HUES64 (cell line): ENCODE measurements at regions not wholly inside any gene's neighbourhood (a gene's known extent, or its start where the extent isn't known, plus 50 kb on each side); places are given as distances from the start of the nearest gene placed in this dataset.

Source experiments
- H3K27ac ChIP-seq: 2 replicates; pipeline ENCODE4 v1.7.0; 2013; ENCODE audit warnings: low read depth, low read length, inconsistent platforms
- H3K27me3 ChIP-seq: 2 replicates; pipeline ENCODE4 v1.6.1; 2013; ENCODE audit warnings: mild to moderate bottlenecking, low read length; ENCODE audit not compliant: insufficient read depth
- H3K36me3 ChIP-seq: 2 replicates; pipeline ENCODE4 v1.6.1; 2013; ENCODE audit warnings: mild to moderate bottlenecking, low read length; ENCODE audit not compliant: insufficient read depth
- H3K4me1 ChIP-seq: 2 replicates; pipeline ENCODE4 v1.6.1; 2013; ENCODE audit warnings: mild to moderate bottlenecking, low read length, moderate library complexity; ENCODE audit not compliant: insufficient read depth
- H3K4me3 ChIP-seq: 2 replicates; pipeline ENCODE4 v1.5.1; 2013; ENCODE audit warnings: mild to moderate bottlenecking, low read length, moderate library complexity
- H3K9ac ChIP-seq: 2 replicates; pipeline ENCODE4 v1.6.1; 2013; ENCODE audit warnings: mild to moderate bottlenecking, low read depth, low read length
- H3K9me3 ChIP-seq: 2 replicates; pipeline ENCODE4 v1.6.1; 2013; ENCODE audit warnings: low read depth, low read length; ENCODE audit not compliant: insufficient read depth
- WGBS: fragments of 150-250, 120-280 bp; methylation state at CpG from one replicate; pipeline ENCODE4 v1.1.7; 2013; ENCODE audit warnings: missing lambda C conversion rate; 5-methylcytosine and 5-hydroxymethylcytosine counted together

GRCh38 chr2:204012072-204012653 lies 75.6 kb downstream of the ICOS start:
- Histone ChIP-seq H3K27ac (no peak overlapping the region), H3K27me3 (no peaks in the 10 kb centered on the region), H3K9me3 (no peaks in the 10 kb centered on the region), H3K4me1 (no peaks in the 10 kb centered on the region), H3K9ac (no peak overlapping the region), H3K36me3 (no peaks in the 10 kb centered on the region), H3K4me3 (no peak overlapping the region)
- WGBS = 95% methylated on average over 4 of the region's 4 CpGs

GRCh38 chr2:204015118-204015843 lies 78.7 kb downstream of the ICOS start:
- no peaks in the 10 kb centered on the region for H3K4me1 ChIP-seq
- H3K27me3 ChIP-seq = no peaks in the 10 kb centered on the region
- 95% methylated on average over 8 of the region's 8 CpGs for WGBS
- H3K27ac ChIP-seq = no peak overlapping the region
- H3K9ac ChIP-seq = no peak overlapping the region
- H3K4me3 ChIP-seq = no peak overlapping the region
- H3K9me3 ChIP-seq = no peaks in the 10 kb centered on the region
- H3K36me3 ChIP-seq = no peaks in the 10 kb centered on the region

- Histone ChIP-seq H3K9ac (no peak overlapping the region), H3K27ac (no peak overlapping the region), H3K36me3 (no peaks in the 10 kb centered on the region), H3K9me3 (no peaks in the 10 kb centered on the region), H3K4me1 (no peaks in the 10 kb centered on the region), H3K27me3 (no peaks in the 10 kb centered on the region), H3K4me3 (no peak overlapping the region)
- 95% methylated on average over 6 of the region's 6 CpGs for WGBS
Measured at GRCh38 chr2:204018717-204019116, 82.2 kb downstream of the ICOS start.

- Histone ChIP-seq H3K9me3 (no peaks in the 10 kb centered on the region), H3K9ac (no peak overlapping the region), H3K36me3 (no peaks in the 10 kb centered on the region), H3K4me1 (peaks cover 2% of the 10 kb centered on the region; the same call in 1 of the 2 replicates), H3K4me3 (no peak overlapping the region), H3K27me3 (no peaks in the 10 kb centered on the region), H3K27ac (no peak overlapping the region)
- WGBS = 88% methylated on average over 4 of the region's 6 CpGs
Measured at GRCh38 chr2:204019572-204020501, 83.3 kb downstream of the ICOS start.

- Histone ChIP-seq H3K4me3 (no peak overlapping the region), H3K9ac (no peak overlapping the region), H3K4me1 (peaks cover 4% of the 10 kb centered on the region; the same call in 1 of the 2 replicates), H3K27me3 (no peaks in the 10 kb centered on the region), H3K36me3 (no peaks in the 10 kb centered on the region), H3K9me3 (no peaks in the 10 kb centered on the region), H3K27ac (no peak overlapping the region)
- WGBS = 98% methylated on average over 3 of the region's 5 CpGs
Measured at GRCh38 chr2:204021290-204022081, 84.9 kb downstream of the ICOS start.

GRCh38 chr2:204022550-204022949 lies 86.0 kb downstream of the ICOS start:
- no peak overlapping the region for H3K9ac ChIP-seq
- H3K4me3 ChIP-seq = no peak overlapping the region
- peaks cover 4% of the 10 kb centered on the region; the same call in 1 of the 2 replicates for H3K4me1 ChIP-seq
- no peaks in the 10 kb centered on the region for H3K27me3 ChIP-seq
- WGBS = 94% methylated on average over 5 of the region's 5 CpGs
- H3K9me3 ChIP-seq = no peaks in the 10 kb centered on the region
- H3K36me3 ChIP-seq = no peaks in the 10 kb centered on the region
- no peak overlapping the region for H3K27ac ChIP-seq

GRCh38 chr2:204023088-204023487 lies 86.5 kb downstream of the ICOS start:
- H3K27ac ChIP-seq = no peak overlapping the region
- H3K4me1 ChIP-seq = peaks cover 4% of the 10 kb centered on the region; the same call in 1 of the 2 replicates
- no peaks in the 10 kb centered on the region for H3K36me3 ChIP-seq
- no peaks in the 10 kb centered on the region for H3K27me3 ChIP-seq
- no peaks in the 10 kb centered on the region for H3K9me3 ChIP-seq
- no peak overlapping the region for H3K4me3 ChIP-seq
- no peak overlapping the region for H3K9ac ChIP-seq
- 55% methylated on average over 1 of the region's 1 CpG for WGBS

GRCh38 chr2:204024503-204024902 lies 87.9 kb downstream of the ICOS start:
- no peak overlapping the region for H3K4me3 ChIP-seq
- WGBS = 60% methylated on average over 1 of the region's 1 CpG
- no peaks in the 10 kb centered on the region for H3K36me3 ChIP-seq
- H3K4me1 ChIP-seq = peaks cover 4% of the 10 kb centered on the region; the same call in 1 of the 2 replicates
- H3K9ac ChIP-seq = no peak overlapping the region
- H3K9me3 ChIP-seq = no peaks in the 10 kb centered on the region
- H3K27ac ChIP-seq = no peak overlapping the region
- H3K27me3 ChIP-seq = no peaks in the 10 kb centered on the region

GRCh38 chr2:204024906-204025475 lies 88.4 kb downstream of the ICOS start:
- WGBS = 92% methylated on average over 6 of the region's 6 CpGs
- peaks cover 4% of the 10 kb centered on the region; the same call in 1 of the 2 replicates for H3K4me1 ChIP-seq
- H3K27me3 ChIP-seq = no peaks in the 10 kb centered on the region
- H3K27ac ChIP-seq = no peak overlapping the region
- H3K4me3 ChIP-seq = no peak overlapping the region
- H3K9ac ChIP-seq = no peak overlapping the region
- no peaks in the 10 kb centered on the region for H3K36me3 ChIP-seq
- H3K9me3 ChIP-seq = no peaks in the 10 kb centered on the region

- Histone ChIP-seq H3K36me3 (no peaks in the 10 kb centered on the region), H3K4me3 (no peak overlapping the region), H3K4me1 (peaks cover 4% of the 10 kb centered on the region; the same call in 1 of the 2 replicates), H3K9me3 (no peaks in the 10 kb centered on the region), H3K27me3 (no peaks in the 10 kb centered on the region), H3K9ac (no peak overlapping the region), H3K27ac (no peak overlapping the region)
- 95% methylated on average over 3 of the region's 3 CpGs for WGBS
Measured at GRCh38 chr2:204026294-204026693, 89.7 kb downstream of the ICOS start.
